ENCODE measurements at regions not wholly inside any gene's neighbourhood (a gene's known extent, or its start where the extent isn't known, plus 50 kb on each side); places are given as distances from the start of the nearest gene placed in this dataset.

DNA sequence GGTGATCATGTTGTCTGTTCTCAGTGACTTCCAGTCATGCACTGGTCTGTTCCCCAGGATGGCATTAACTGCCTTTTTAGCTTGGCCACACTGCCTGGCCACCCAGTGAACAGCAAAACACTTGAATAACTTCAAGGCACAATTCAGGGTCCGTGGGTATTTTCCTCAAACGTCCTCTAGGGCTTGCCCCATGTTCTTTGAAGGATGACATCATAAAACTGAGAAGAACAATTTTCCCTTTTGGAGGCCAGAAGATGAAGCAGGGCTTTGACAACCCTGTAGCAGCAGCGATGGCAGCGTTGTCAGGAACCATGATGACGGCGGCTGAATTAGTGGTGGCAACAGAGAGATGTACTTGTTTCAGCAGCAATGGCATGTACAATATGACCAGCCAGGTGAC lies 465.9 kb upstream of the ONECUT1 start:
- Mint-ChIP-seq H3K27me3 (no peaks in the 10 kb centered on the region), H3K27ac (no peak overlapping the region), H3K4me1 (no peaks in the 10 kb centered on the region), H3K9me3 (ENCODE audit: insufficient read depth) (no peaks in the 10 kb centered on the region), H3K4me3 (no peak overlapping the region)
- Histone ChIP-seq H3K27me3 (replicated peaks in 1 of 4; ENCODE audit: control extremely low read depth in 1 of 4, control insufficient read depth in 3 of 4, insufficient read depth in 4 of 4, low read length in 3 of 4) (no peaks in the 10 kb centered on the region), H3K27ac (ENCODE audit: low read length in 2 of 2) (no peak overlapping the region), H3K4me3 (ENCODE audit: control extremely low read depth in 1 of 5, extremely low read depth in 1 of 5, insufficient read depth in 1 of 5, low read depth in 2 of 5, low read length in 4 of 5) (no peak overlapping the region), H3K9ac (ENCODE audit: low read length) (no peak overlapping the region), H4K20me1 (ENCODE audit: control insufficient read depth, insufficient read depth, low read length, poor library complexity, severe bottlenecking) (no peaks in the 10 kb centered on the region), H2AFZ (ENCODE audit: insufficient read depth, low read depth, low read length, poor library complexity, severe bottlenecking) (no peak overlapping the region), H3K36me3 (replicated peaks in 1 of 2; ENCODE audit: control extremely low read depth in 1 of 2, control insufficient read depth in 1 of 2, extremely low read depth in 1 of 2, insufficient read depth in 2 of 2, low read length in 1 of 2) (no peaks in the 10 kb centered on the region), H3K79me2 (ENCODE audit: control insufficient read depth, insufficient read depth, low read length) (no peaks in the 10 kb centered on the region), H3K4me1 (ENCODE audit: control insufficient read depth in 2 of 2, insufficient read depth in 2 of 2, low read length in 2 of 2) (no peaks in the 10 kb centered on the region), H3K4me2 (replicated peaks; ENCODE audit: low read depth, low read length, poor library complexity, severe bottlenecking) (no peak overlapping the region), H3K9me3 (ENCODE audit: control extremely low read depth in 1 of 3, control insufficient read depth in 2 of 3, insufficient read depth in 1 of 3, low read length in 2 of 3) (peaks cover 0 to 6% (median 0%) of the 10 kb centered on the region in 3 donors)
- DNase-seq (no peak), ATAC-seq (ENCODE audit: low read depth) (no peak)
- ChIA-PET CTCF (no interaction called here), POLR2A (no interaction called here)
- 100% methylated on average over 2 of the region's 6 CpGs for WGBS (ENCODE audit: insufficient coverage)
- TF ChIP-seq EZH2 (IDR thresholded peaks at IDR 0.05; ENCODE audit: borderline replicate concordance, insufficient read depth, low read depth, low read length, poor library complexity, severe bottlenecking) = no peak
- no peak for TF ChIP-seq CTCF (IDR thresholded peaks at IDR 0.05)
- intact Hi-C loops (cut with micrococcal nuclease) = no loop called here

DNA sequence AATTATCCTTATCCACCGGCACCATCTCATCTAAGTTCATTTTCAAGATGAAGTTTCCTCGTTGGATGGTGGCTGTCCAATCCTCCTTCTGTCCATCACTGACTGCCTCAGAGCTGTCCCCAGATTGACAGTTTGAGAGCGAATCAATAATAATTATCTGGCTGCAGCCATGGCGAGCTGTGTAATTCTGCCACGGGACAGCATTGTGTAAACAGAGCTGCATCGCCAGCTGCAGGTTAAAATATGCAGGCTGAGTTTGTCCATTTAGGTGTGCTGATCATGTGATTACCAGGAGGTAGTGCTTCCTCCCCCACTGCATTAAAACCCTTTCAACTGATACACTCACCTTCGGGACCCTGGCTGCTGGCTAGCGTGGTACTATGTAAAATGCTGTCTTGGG lies 461.9 kb upstream of the ONECUT1 start:
- ATAC-seq (ENCODE audit: low read depth) (no peak), DNase-seq (no peak)
- H3K27me3 Mint-ChIP-seq = no peaks in the 10 kb centered on the region
- no peaks in the 10 kb centered on the region for H3K4me1 Mint-ChIP-seq
- POLR2A ChIA-PET = no interaction called here
- no peak overlapping the region for H3K9ac ChIP-seq (ENCODE audit: low read length)
- H3K9me3 Mint-ChIP-seq (ENCODE audit: insufficient read depth) = no peaks in the 10 kb centered on the region
- no peak overlapping the region for H3K4me2 ChIP-seq (replicated peaks; ENCODE audit: low read depth, low read length, poor library complexity, severe bottlenecking)
- CTCF ChIA-PET = no interaction called here
- H3K9me3 ChIP-seq (ENCODE audit: control extremely low read depth in 1 of 3, control insufficient read depth in 2 of 3, insufficient read depth in 1 of 3, low read length in 2 of 3) = peaks cover 0 to 3% (median 0%) of the 10 kb centered on the region in 3 donors
- H3K4me1 ChIP-seq (ENCODE audit: control insufficient read depth in 2 of 2, insufficient read depth in 2 of 2, low read length in 2 of 2) = no peaks in the 10 kb centered on the region
- no peak for TF ChIP-seq EZH2 (IDR thresholded peaks at IDR 0.05; ENCODE audit: borderline replicate concordance, insufficient read depth, low read depth, low read length, poor library complexity, severe bottlenecking)
- TF ChIP-seq CTCF (IDR thresholded peaks at IDR 0.05) = no peak
- no peaks in the 10 kb centered on the region for H4K20me1 ChIP-seq (ENCODE audit: control insufficient read depth, insufficient read depth, low read length, poor library complexity, severe bottlenecking)
- H3K79me2 ChIP-seq (ENCODE audit: control insufficient read depth, insufficient read depth, low read length) = no peaks in the 10 kb centered on the region
- intact Hi-C loops (cut with micrococcal nuclease) = no loop called here
- no peak overlapping the region for H3K27ac ChIP-seq (ENCODE audit: low read length in 2 of 2)
- H3K27me3 ChIP-seq (replicated peaks in 1 of 4; ENCODE audit: control extremely low read depth in 1 of 4, control insufficient read depth in 3 of 4, insufficient read depth in 4 of 4, low read length in 3 of 4) = no peaks in the 10 kb centered on the region
- H3K4me3 Mint-ChIP-seq = no peak overlapping the region
- WGBS (ENCODE audit: insufficient coverage) = 86% methylated on average over 5 of the region's 8 CpGs
- H3K36me3 ChIP-seq (replicated peaks in 1 of 2; ENCODE audit: control extremely low read depth in 1 of 2, control insufficient read depth in 1 of 2, extremely low read depth in 1 of 2, insufficient read depth in 2 of 2, low read length in 1 of 2) = no peaks in the 10 kb centered on the region
- no peak overlapping the region for H2AFZ ChIP-seq (ENCODE audit: insufficient read depth, low read depth, low read length, poor library complexity, severe bottlenecking)
- H3K4me3 ChIP-seq (ENCODE audit: control extremely low read depth in 1 of 5, extremely low read depth in 1 of 5, insufficient read depth in 1 of 5, low read depth in 2 of 5, low read length in 4 of 5) = no peak overlapping the region
- no peak overlapping the region for H3K27ac Mint-ChIP-seq

Measured in B cell (primary cell).